ENCODE measurements at regions not wholly inside any gene's neighbourhood (a gene's known extent, or its start where the extent isn't known, plus 50 kb on each side); places are given as distances from the start of the nearest gene placed in this dataset.

DNA sequence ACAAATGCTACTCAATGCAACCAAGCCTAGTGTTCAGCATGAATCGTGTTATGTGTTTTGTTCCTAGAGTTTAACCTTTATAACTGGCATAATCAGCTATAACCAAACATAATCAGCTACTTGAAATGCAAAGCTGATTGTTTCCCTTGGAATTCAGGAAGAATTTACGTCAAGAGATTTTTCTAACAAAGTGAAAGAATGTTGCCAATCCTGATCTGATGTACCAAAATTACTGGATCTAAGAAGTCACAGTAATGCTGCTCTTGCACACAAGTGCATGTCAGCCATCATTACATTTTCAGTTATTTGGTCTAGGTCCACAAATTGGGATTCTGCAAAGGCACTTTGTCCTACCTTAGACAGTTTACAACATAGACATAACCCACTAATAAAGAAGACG, 662.3 kb upstream of the SEMA6A start:
- no peak for DNase-seq (ENCODE audit: low read depth, low spot score)

DNA sequence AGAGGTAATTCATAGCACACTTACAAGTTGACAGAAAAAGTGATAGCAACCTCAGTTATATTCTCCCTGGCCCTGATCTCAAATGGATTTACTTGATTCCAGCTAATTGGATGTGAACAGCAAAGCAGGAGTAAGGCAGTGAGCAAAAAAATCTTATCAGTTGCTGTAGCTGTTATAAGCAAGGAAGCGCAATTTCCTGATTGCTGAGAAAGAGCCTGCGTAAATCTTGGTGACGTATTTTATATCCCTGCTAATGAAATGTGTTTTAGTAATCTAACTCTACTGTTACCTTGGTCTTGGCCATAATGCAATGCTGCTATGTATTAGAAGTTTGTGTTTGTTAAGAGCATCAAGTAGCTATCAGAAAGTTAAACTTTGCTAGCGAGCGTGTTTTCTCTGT, 661.2 kb upstream of the SEMA6A start:
- DNase-seq (ENCODE audit: low read depth, low spot score), result no peak

DNA sequence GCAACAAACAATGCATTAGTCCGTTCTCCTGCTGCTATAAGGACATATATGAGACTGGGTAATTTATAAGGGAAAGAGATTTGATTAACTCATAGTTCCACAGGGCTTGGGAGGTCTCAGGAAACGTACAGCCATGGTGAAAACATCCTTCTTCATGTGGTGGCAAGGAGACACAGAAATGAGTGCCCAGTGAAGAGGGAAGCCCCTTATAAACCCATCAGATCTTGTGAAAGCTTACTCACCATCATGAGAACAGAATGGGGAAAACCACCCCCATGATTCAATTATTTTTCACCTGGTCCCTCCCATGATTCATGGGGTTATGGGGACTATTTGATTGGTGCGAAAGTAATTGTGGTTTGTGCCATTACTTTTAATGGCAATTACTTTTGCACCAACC, 655.8 kb upstream of the SEMA6A start:
- no peak for DNase-seq (ENCODE audit: low read depth, low spot score)

- no peak for DNase-seq (ENCODE audit: low read depth, low spot score)
These were observed 646.1 kb upstream of the SEMA6A start for GRCh38 chr5:117220730-117221129.

- no peak for DNase-seq (ENCODE audit: low read depth, low spot score)
These were observed 644.2 kb upstream of the SEMA6A start for GRCh38 chr5:117218789-117219188.

DNA sequence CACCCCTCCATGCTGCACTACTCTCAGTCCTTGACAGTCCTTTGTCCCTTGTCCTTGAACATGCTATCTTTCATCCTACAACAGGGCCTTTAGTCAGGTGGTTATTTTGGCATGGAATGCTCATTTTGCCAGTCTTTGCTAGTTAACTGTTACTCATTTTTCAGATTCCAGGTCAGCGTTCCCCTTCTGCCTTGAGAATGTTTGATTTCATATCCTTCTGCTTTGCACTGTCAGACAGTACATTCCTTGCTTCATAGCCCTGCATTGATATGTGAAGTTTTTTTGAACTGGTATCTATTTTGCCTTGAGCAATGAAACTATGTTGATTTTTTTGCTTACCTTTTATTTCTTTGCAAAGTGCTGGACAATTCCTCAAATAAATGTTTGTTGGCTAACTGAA, 638.2 kb upstream of the SEMA6A start:
- DNase-seq (ENCODE audit: low read depth, low spot score), result no peak

GRCh38 chr5:117210796-117211195, 636.2 kb upstream of the SEMA6A start:
- DNase-seq (ENCODE audit: low read depth, low spot score), result no peak

DNA sequence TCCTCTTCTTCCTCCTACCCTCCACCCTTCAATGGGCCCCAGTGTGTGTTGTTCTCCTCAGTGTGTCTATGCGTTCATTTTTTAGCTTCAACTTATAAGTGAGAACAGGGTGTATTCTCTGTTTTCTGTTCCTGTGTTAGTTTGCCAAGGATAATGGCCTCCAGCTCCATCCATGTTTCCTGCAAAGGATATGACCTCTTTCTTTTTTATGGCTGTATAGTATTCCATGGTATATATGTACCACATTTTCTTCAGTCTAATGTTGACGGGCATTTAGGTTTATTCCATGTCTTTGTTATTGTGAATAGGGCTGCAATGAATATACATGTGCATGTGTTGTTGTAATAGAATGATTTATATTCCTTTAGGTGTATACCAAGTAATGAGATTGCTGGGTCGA, 634.9 kb upstream of the SEMA6A start:
- no peak for DNase-seq (ENCODE audit: low read depth, low spot score)

DNA sequence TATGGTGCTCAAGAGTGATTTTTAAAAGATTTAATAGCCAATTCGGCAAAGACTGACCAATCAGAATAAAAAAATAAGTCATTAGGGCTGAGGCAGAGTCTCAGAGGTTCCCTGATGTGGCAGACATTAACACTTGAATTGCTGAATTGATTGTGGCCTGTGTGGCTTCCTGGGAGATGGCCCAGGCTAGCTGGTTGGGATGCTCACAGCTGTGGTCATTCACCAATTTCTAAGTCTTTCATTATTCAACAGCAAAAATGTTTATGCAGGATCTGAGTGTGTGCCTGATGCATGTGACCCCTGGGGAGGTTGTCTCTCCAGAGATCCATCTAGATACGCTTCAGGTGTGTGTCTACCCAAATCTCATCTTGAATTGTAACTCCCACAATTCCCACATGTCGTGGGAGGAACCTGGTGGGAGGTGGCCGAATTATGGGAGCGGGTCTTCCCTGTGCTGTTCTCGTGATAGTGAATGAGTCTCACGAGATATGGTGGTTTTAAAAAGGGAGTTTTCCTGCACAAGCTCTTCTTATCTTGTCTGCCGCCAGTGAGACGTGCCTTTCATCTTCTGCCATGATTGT, 632.6 kb upstream of the SEMA6A start:
- no peak for DNase-seq (ENCODE audit: low read depth, low spot score)

- no peak for DNase-seq (ENCODE audit: low read depth, low spot score)
These were observed 631.3 kb upstream of the SEMA6A start for GRCh38 chr5:117205894-117206293.

- no peak for DNase-seq (ENCODE audit: low read depth, low spot score)
These were observed 630.6 kb upstream of the SEMA6A start for GRCh38 chr5:117204926-117205869.

DNA sequence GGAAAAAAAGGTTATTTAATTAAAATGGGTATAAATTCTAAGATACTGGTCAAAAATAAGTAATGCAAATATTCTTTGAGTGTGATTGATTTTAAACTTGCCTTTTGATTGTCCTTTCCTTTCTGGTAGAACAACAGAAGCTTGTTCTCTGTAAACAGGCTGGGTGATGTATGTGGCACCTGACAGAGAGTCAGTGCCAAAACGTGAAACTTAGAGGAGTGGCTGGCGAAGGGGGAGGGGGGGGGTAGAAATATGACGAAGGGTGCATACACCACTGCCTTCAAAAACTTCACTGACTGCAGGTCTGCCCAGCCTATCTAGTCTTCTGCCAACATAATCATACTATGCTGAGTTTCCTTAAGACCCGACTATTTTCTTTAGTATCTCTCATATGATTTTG, 629.8 kb upstream of the SEMA6A start:
- DNase-seq (ENCODE audit: low read depth, low spot score), result no peak

DNA sequence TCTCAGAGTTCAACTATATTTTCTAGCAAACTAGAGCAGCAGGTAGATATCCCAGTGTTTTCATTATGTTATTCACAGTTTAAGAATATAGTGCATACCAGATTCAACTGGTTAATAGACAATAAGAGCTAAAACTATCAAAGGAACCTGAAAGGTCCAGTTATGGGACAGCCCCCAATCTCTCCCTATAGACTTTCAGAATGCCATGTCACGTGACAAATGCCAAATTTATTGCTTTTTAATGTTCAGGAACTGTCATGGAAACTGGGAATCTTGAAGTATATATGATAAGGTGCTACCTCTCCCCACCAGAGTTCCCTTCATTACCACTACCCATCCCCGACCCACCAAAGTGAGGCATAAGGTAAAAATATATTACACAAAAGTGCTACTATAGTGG, 629.0 kb upstream of the SEMA6A start:
- DNase-seq (ENCODE audit: low read depth, low spot score), result no peak

GRCh38 chr5:117201001-117201400, 626.4 kb upstream of the SEMA6A start:
- no peak for DNase-seq (ENCODE audit: low read depth, low spot score)

DNA sequence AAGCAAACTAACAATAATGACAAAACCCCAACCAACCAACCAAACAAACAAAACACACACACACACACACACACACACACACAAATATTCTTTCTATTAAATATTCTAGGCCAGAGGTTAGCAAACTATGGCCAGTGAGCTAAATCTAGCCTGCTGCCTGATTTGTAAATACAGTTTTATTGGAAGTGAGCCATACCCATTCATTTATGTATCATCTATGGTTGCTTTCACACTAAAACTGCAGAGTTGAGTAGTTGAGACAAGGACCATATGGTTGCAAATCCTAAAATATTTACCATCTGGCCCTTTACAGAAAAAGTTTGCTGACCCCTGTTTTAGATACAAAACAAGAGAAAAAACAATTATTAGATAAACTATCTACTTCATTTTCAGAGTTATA, 620.5 kb upstream of the SEMA6A start:
- no peak for DNase-seq (ENCODE audit: low read depth, low spot score)

DNA sequence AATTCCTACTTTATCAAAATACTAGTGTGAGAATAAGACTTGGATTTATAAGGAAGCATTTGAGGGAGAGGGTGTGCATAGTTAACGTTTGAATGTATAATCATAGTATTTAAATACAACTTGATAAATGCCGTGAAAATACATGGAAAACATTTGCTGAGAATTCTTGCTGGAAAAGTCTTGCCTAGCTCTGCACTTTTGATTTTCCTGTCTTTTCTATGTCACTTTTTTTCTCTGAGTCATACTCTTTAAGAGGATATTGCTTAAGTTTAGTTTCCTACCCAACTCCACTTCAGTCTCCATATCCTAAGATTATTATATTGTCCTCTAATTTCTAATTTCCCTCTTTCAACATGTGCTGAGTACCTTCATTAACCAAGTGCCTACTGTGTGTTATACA, 616.6 kb upstream of the SEMA6A start:
- no peak for DNase-seq (ENCODE audit: low read depth, low spot score)

DNA sequence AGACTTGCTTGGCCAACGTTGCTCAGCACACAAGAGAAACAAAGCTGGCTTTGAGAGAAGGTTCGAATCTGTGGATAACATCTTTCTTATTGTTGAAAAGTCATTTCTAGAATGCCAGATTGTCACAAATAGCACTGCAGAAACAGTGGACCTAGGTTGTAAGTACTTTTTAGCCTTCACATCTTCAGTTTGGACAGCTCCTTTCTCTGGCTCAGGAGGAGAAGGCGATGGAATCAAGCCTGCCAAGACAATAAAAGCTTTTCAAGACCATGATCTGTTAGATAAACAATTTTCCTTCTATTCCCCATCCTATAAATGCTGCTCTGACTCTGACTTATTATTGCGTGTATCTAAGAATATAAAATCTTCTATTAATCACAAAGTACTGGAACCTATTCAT, 615.2 kb upstream of the SEMA6A start:
- no peak for DNase-seq (ENCODE audit: low read depth, low spot score)

DNA sequence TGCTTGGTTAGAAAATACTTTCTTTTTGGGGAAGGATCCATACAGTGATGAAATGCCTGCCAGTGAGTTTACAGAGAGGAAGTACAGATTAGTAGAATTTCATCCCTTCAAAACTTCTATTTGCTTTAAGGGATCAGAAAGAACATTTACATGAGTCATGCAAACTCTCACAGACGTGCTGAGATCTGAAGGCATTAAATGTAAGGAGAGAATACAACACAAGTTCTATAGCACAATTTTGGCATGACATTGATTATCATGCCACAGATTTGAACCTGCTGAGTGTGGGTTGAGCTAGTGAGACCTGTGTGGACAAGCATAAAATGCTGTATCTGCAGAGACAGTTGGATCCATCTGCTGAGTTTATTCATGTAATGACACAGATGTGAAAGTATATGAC, 613.6 kb upstream of the SEMA6A start:
- DNase-seq (ENCODE audit: low read depth, low spot score), result no peak

DNA sequence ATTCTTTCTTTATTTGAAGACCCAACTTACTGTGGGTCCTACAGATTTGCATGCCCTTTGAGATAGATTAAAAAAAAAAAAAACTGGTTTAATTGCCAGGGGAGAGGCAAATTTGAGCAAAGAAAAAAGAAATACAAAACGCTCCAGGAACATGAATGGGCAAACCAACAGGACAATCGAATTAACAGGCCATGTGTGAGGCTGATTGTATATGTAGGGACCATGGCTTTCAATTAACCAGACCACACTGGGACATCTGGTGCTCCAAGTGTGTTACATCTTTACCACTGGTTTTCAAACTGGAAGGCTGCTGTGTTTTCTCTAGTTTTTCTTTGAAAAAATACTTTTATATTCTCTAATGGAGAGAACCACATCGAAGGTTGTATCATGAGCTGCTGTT, 612.1 kb upstream of the SEMA6A start:
- DNase-seq (ENCODE audit: low read depth, low spot score), result no peak

DNA sequence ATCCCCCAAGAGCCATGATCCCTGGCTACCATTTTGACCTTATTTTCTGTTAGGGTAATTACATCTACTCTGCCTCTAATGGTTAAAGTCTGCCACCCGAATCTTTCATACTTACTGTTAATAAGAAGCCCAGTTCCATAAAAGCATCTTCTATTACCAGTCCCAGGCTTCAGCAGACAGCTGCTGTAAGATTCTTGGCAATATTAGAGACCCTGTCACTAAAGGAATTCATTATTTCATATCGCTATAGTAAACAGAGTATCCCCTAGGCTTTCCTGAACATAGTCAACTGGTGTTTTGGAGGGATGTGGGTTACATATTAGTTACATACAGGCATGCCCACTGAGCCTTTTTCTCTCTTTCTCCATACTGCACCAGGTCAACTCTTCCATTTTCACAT, 608.7 kb upstream of the SEMA6A start:
- DNase-seq (ENCODE audit: low read depth, low spot score), result no peak

DNA sequence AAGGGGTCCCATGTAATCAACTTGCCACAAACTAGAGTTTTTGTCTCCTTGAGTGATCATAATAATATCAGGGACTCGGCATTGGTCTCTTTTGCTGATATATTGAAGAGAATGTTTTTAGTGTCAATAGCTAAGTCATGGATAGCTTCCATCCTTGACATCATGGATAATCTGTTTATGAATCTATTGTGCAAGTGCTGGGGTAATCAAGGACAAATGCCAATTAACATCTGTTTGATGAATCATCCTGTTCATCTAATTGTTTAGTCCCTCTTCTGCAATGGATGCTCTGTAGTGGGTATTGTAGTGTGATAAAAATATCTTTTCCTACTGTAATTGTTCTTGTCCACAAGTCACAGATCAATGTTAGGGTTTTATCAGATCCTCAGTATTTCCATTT, 607.5 kb upstream of the SEMA6A start:
- no peak for DNase-seq (ENCODE audit: low read depth, low spot score)

DNA sequence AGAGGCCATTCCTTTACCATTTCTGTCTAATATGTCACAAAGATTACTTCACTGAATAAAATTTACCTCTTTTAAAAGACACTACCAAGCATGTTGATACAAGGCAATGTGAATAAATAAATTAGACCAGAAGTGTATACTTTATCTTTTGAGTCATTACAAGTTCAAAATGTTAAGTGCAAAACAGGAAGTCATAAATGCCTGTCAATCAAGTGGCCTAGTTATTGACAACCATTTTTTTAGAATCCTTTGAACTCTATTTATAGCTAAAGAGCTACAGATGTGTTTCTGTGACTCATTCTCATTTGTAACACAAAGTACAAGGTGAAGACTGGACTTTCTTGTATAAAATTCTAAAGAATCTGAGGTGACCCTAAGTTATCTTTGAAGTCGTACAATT, 602.7 kb upstream of the SEMA6A start:
- no peak for DNase-seq (ENCODE audit: low read depth, low spot score)

- DNase-seq (ENCODE audit: low read depth, low spot score), result no peak
These were observed 590.4 kb upstream of the SEMA6A start for GRCh38 chr5:117165068-117165467.

Measured in activated naive CD8-positive, alpha-beta T cell treated with anti-CD3 and anti-CD28 coated beads, Interleukin-2, amount 50 U/mL, for 16 hours (primary cell).